Neural progenitor cell (in vitro differentiated cells): ENCODE measurements at regions not wholly inside any gene's neighbourhood (a gene's known extent, or its start where the extent isn't known, plus 50 kb on each side); places are given as distances from the start of the nearest gene placed in this dataset.

Source experiments
- EZH2 ChIP-seq: fragments of 200-600 bp; sonication (generic); IDR thresholded peaks from 2 replicates; pipeline ENCODE4 v1.6.1; 2017; ENCODE audit warnings: antibody characterized with exemption, mild to moderate bottlenecking, moderate library complexity
- TF ChIP-seq, protein P1 (sequence below): fragments of 200-600 bp; sonication (generic); IDR thresholded peaks from 2 replicates; pipeline ENCODE4 v1.5.1; 2017; ENCODE audit warnings: antibody characterized with exemption, mild to moderate bottlenecking

DNA sequence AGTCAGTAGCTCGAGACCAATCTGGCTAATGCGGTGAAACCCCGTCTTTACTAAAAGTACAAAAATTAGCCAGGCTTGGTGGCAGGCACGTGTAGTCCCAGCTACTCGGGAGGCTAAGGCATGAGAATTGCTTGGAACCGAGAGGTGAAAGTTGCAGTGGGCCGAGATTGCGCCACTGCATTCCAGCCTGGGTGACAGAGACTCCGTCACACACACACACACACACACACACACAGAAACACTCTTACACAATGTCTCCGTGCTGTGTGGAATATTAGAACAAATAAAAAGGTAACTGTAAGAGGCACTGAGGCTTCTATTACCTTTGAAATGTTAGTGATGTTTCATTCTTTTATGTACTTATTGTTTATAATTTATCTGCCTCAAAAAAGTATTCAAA, 326.6 kb downstream of the GPAT3 start:
- TF ChIP-seq, protein P1, sequence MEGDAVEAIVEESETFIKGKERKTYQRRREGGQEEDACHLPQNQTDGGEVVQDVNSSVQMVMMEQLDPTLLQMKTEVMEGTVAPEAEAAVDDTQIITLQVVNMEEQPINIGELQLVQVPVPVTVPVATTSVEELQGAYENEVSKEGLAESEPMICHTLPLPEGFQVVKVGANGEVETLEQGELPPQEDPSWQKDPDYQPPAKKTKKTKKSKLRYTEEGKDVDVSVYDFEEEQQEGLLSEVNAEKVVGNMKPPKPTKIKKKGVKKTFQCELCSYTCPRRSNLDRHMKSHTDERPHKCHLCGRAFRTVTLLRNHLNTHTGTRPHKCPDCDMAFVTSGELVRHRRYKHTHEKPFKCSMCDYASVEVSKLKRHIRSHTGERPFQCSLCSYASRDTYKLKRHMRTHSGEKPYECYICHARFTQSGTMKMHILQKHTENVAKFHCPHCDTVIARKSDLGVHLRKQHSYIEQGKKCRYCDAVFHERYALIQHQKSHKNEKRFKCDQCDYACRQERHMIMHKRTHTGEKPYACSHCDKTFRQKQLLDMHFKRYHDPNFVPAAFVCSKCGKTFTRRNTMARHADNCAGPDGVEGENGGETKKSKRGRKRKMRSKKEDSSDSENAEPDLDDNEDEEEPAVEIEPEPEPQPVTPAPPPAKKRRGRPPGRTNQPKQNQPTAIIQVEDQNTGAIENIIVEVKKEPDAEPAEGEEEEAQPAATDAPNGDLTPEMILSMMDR, result no peak
- no peak for TF ChIP-seq EZH2
